NCI-H748 (cell line): ENCODE measurements at regions not wholly inside any gene's neighbourhood (a gene's known extent, or its start where the extent isn't known, plus 50 kb on each side); places are given as distances from the start of the nearest gene placed in this dataset.
"Not testable (repeated sequence)": the region's sequence is repeated elsewhere in the genome, so short reads cannot be mapped to it uniquely, and the experiment has no call there.

ENCODE experiments used
- DNase-seq: peaks from one replicate; lab custom pipeline; 2025; ENCODE audit not compliant: unreplicated experiment; lab: John Stamatoyannopoulos, UW

DNA sequence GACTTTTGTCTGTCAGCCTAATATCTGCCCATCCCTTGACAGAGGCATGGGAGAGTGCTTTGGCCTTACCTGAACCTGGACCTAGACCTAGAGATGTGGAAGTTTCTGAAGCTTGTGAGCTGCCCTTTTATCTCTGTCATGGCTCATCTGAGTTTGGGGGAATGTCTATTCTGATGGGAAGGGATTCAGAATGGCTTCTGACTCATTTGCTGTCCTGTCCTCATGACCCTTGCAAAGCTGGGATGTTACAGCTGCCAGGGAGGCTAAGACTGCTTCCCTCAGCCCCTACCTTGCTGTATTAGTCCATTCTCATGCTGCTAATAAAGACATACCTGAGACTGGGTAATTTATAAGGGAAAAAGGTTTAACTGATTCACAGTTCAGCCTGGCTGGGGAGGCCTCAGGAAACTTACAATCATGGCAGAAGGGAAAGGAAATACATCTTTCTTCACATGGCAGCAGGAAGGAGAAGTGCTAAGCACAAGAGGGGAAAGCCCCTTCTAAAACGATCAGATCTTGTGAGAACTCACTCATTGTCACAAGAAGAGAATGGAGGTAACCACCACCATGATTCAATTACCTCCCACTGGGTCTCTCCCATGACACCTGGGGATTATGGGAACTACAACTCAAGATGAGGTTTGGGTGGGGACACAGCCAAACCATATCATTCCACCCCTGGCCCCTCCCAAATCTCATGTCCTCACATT lies 252.2 kb downstream of the ERMARD start:
- no peak for DNase-seq

- no peak for DNase-seq
Observed at GRCh38 chr6:170003027-170003426, 251.6 kb downstream of the ERMARD start.

DNA sequence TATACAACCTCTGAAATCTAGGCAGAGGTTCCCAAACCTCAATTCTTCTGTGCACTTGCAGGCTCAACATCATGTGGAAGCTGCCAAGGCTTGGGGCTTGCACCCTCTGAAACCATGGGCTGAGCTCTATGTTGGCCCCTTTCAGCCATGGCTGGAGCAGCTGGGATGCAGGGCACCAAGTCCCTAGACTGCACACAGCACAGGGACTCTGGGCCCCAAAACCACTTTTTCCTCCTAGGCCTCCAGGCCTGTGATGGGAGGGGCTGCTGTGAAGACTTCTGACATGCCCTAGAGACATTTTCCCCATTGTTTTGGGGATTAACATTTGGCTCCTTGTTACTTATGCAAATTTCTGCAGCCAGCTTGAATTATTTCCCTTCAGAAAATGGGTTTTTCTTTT lies 250.4 kb downstream of the ERMARD start:
- DNase-seq, result not testable (repeated sequence)

GRCh38 chr6:170000071-170000843 lies 248.8 kb downstream of the ERMARD start:
- DNase-seq, result no peak

DNA sequence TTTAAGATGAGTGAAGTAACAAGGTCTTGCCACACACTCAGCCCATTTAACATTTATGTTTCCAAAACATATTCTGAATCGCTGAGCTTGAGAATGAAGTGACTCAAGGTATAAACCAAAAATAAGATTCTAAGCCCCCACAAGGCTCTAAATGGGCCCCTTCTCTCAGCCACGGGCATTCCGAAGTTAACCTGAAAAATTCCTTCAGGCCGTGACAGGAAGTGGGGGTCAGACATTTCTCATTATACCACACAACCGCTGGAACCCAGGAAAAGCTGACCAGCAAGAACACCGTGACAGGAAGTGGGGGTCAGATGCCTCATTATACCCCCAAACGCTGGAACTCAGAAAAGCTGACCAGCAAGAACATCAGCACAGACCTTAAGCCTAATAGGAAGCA lies 247.9 kb downstream of the ERMARD start:
- DNase-seq, result no peak

DNA sequence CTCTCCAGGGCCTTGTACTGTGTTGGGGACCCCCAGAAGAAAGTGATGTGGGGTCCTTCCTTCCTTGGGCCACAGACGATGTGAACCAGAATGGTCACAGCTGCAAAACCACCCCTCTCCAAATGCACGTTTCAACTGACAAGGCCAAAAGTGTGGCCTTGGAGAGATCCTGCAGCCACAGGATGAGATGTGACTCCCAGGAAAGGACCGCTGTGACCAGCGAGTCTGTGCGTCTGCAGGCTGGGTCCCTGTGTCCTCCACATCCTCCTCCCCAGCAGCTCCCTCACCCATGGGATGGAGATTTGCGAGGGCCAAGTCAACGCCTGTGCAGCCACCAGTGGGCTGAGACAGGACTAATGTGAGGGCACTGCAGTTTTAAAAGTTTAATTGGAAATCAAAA lies 247.0 kb downstream of the ERMARD start:
- no peak for DNase-seq

DNA sequence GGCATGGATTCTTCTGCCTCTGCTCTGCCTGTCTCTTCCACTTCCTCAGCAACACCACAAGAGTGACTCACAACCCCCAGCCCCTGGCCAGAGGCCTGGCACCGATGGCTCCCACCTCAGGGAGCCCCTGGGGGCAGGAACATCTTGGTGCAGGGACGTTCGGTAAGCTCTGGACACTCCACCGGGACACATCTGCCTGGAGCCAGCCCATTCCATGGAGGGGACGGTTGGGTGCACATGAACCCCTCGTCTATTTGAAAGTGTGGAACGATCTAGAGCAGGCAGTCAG lies 246.5 kb downstream of the ERMARD start:
- DNase-seq, result no peak

DNA sequence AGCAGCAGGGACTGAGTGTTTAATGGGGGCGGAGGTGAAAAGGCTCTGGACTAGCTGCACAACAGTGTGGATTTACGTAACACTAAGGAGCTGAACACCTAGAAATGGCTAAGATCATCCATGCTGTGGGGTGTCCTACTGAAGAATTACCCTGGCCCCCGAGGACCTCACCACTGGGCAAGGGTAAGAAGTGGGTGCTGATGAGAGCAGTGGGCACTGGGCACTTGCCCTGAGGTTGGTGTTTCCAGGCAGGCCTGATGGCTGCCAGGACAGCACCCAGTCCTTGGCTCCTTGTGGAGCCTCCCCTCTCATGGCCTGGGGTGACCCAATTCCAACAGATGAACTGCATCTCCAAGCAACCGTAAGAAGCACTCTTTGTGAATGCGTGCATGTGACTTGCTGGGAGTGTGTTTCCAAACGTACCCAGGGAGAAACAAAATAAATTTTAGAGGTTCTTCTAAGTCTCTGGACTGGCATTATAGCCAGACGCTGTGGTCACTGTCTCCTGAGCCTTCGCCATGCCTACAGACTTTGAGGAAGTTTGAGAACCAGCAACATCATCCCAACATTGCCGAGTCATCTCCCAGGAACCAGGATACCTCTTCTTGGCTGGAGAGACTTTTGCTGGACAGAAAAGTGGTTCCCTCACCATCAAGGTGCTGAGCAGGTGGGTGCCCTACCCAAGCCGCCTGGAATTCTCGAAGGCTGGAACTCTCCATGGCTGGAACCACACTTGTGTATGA lies 245.9 kb downstream of the ERMARD start:
- DNase-seq, result no peak

- no peak for DNase-seq
Observed at GRCh38 chr6:169996378-169997051, 245.1 kb downstream of the ERMARD start.

- DNase-seq, result no peak
Observed at GRCh38 chr6:169994739-169995138, 243.3 kb downstream of the ERMARD start.

GRCh38 chr6:169993861-169994481 lies 242.5 kb downstream of the ERMARD start:
- no peak for DNase-seq

- DNase-seq, result no peak
Observed at GRCh38 chr6:169991913-169992312, 240.5 kb downstream of the ERMARD start.

DNA sequence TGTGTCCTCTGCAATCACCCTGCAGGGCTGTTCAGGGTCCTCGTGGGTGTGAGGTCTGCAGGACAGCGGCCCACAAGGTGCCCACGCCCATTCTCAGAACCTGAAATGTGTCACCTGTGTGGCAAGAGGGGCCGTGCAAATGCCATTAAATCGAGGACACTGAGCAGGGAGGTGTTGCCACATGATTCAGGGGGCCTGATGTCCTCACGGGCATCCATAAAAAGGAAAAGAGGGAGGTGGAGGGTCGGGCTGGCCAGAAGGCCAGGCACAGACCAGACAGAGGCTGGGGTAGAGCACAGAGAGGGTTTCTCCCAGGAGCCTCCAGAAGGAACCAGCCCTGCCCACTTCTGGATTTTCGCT lies 239.6 kb downstream of the ERMARD start:
- no peak for DNase-seq

DNA sequence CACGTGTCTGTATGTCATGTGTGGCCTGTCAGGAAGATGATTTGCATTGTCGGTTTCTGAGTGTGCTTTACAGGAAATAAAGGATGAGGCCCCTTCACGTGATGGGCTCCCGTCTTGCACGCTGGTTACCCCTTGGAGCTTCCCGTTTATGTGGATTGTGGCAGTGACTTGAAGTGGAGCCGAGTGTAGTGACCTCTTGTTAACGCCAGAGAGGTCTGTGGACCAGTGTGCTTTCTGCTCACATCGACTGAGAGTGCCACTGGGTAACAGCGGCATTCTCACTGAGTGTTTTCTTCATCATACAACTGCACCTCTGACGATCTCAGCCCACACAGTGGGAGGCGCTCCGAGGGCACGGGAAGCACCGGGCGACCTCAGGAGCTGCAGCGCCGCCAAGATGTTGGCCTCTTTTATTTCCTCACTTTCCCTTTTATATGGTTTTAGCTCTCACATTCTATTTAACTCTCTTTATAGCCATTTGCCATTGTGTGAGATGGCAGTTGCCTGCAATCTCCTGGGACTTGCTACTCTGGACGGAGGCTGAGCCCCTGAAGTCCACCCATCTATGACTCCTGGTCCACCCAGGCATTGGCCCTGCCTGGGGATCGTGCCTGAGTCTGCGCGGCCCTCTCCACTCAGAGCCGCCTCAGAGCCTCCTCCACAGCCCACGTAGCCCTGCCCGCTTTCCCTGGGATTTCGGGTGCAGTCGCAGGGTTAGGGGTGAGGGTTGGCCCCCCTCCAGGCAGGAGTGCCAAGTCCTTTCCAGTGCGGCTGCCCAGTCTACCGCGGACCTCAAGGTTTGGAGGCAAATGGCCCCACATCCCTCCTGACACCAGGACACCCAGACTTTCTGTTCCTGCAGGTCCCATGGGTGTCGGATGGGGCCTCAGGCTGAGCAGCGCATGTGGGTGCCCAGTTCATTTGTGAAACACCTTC lies 238.9 kb downstream of the ERMARD start:
- no peak for DNase-seq

DNA sequence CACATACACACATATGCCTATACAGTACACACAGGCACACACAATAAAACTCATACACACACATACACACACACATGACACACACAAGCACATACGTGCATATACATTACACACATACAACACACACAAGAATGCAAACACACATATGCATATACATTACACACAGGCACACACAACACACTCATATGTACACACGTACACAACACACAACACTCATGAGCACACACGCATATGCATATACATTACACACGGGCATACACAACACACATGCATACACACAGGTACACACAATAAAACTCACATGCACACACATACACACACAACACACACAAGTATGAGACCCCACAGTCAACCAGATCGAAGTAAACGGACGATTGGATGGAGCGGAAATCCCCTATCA lies 238.2 kb downstream of the ERMARD start:
- no peak for DNase-seq

GRCh38 chr6:169988769-169989550 lies 237.5 kb downstream of the ERMARD start:
- DNase-seq, result no peak

- no peak for DNase-seq
Observed at GRCh38 chr6:169986848-169987498, 235.6 kb downstream of the ERMARD start.

DNA sequence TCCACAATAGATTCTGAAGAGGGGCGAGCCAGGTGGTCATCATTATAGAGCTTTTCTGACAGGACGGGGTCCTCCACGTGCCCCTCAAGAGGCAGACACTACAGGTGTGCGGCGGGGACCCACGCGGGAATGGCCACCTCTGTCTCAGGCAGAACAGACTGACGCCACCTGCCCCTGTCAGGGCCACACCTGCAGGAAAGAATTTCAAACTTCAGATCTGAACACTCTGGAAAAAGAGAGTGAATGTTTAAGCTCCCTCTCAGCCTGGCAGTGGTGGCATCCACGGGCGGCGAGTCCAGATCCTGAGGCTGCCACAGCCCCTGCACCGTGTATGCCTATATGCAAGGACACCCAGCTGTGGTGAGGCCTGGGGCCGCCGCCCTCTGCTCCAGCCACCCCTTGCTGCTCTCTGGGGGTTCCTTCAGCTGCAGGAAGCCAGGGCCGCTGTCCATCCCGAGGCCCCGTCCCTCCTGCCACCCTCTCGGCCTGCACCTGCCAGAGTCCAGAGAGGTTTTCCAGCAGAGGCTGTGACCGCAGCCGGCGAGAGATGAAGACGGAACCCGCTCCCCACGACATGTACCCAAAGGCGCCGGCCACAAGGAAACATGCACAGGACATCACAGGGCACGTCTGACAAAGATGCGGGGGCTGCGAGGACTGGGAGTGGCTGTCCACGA lies 234.9 kb downstream of the ERMARD start:
- DNase-seq, result no peak
